GM19025 (cell line): ENCODE measurements at regions not wholly inside any gene's neighbourhood (a gene's known extent, or its start where the extent isn't known, plus 50 kb on each side); places are given as distances from the start of the nearest gene placed in this dataset.

ENCODE experiments used
- ATAC-seq: cut with Tn5 transposase; IDR thresholded peaks from one replicate; pipeline ENCODE4 v1.9.1; 2021; ENCODE audit warnings: mild to moderate bottlenecking, low read depth, moderate library complexity; ENCODE audit not compliant: unreplicated experiment

- no peak for ATAC-seq
Observed at GRCh38 chr3:135840436-135840835, 125.1 kb upstream of the PPP2R3A start.

- no peak for ATAC-seq
Observed at GRCh38 chr3:135844386-135844785, 121.1 kb upstream of the PPP2R3A start.

GRCh38 chr3:135848051-135848450 lies 117.5 kb upstream of the PPP2R3A start:
- no peak for ATAC-seq

GRCh38 chr3:135849827-135850226 lies 115.7 kb upstream of the PPP2R3A start:
- no peak for ATAC-seq

GRCh38 chr3:135851201-135852081 lies 114.1 kb upstream of the PPP2R3A start:
- no peak for ATAC-seq

GRCh38 chr3:135853981-135854380 lies 111.5 kb upstream of the PPP2R3A start:
- no peak for ATAC-seq

GRCh38 chr3:135860761-135861160 lies 104.8 kb upstream of the PPP2R3A start:
- ATAC-seq: no peak

GRCh38 chr3:135862361-135862760 lies 103.2 kb upstream of the PPP2R3A start:
- no peak for ATAC-seq

- ATAC-seq: no peak
Observed at GRCh38 chr3:135864060-135864459, 101.5 kb upstream of the PPP2R3A start.

GRCh38 chr3:135865085-135865484 lies 100.4 kb upstream of the PPP2R3A start:
- ATAC-seq: no peak

GRCh38 chr3:135865553-135865952 lies 100.0 kb upstream of the PPP2R3A start:
- ATAC-seq: no peak

- no peak for ATAC-seq
Observed at GRCh38 chr3:135867911-135868310, 97.6 kb upstream of the PPP2R3A start.

- ATAC-seq: no peak
Observed at GRCh38 chr3:135868801-135869200, 96.7 kb upstream of the PPP2R3A start.

- no peak for ATAC-seq
Observed at GRCh38 chr3:135869439-135870105, 96.0 kb upstream of the PPP2R3A start.

- ATAC-seq: no peak
Observed at GRCh38 chr3:135871311-135871710, 94.2 kb upstream of the PPP2R3A start.

- ATAC-seq: no peak
Observed at GRCh38 chr3:135874035-135874434, 91.5 kb upstream of the PPP2R3A start.

GRCh38 chr3:135878501-135878900 lies 87.0 kb upstream of the PPP2R3A start:
- ATAC-seq: no peak

GRCh38 chr3:135885885-135886284 lies 79.6 kb upstream of the PPP2R3A start:
- no peak for ATAC-seq

GRCh38 chr3:135887220-135887619 lies 78.3 kb upstream of the PPP2R3A start:
- no peak for ATAC-seq

- ATAC-seq: no peak
Observed at GRCh38 chr3:135889443-135889842, 76.1 kb upstream of the PPP2R3A start.

- no peak for ATAC-seq
Observed at GRCh38 chr3:135891121-135891520, 74.4 kb upstream of the PPP2R3A start.
